GM13976 (cell line): ENCODE measurements at regions not wholly inside any gene's neighbourhood (a gene's known extent, or its start where the extent isn't known, plus 50 kb on each side); places are given as distances from the start of the nearest gene placed in this dataset.
A peak's percentile ranks its signal among the peaks of the same experiment; 100 is the strongest.

Experiments used
- DNase-seq: peaks from one replicate; pipeline ENCODE4 v3.0.0; 2012; ENCODE audit warnings: low spot score
- CTCF ChIP-seq: IDR thresholded peaks from 2 replicates; pipeline ENCODE4 v1.5.1; 2012; ENCODE audit warnings: borderline replicate concordance, mild to moderate bottlenecking; ENCODE audit not compliant: insufficient read depth; ENCODE audit errors: extremely low read depth, missing control alignments, control extremely low read depth
- in situ Hi-C: fragments of 300-500 bp; cut with MboI; formaldehyde crosslinking; loops from one replicate; pipeline ENCODE4 v1.12.0; 2022; ENCODE audit warnings: low sequenced_read_pairs, mixed read lengths, inconsistent platforms; ENCODE audit not compliant: unreplicated experiment

- DNase-seq, result peak; percentile 30
- in situ Hi-C loops, result no loop called here
Observed at GRCh38 chr2:31729442-31730092, 148.8 kb upstream of the SRD5A2 start.

GRCh38 chr2:31729065-31729439 lies 148.3 kb upstream of the SRD5A2 start:
- in situ Hi-C loops, result no loop called here
- no peak for TF ChIP-seq CTCF
- DNase-seq, result no peak

More at GRCh38 chr2:31729442-31730092, 148.8 kb upstream of the SRD5A2 start:
- TF ChIP-seq CTCF, result peak; percentile 52

DNA sequence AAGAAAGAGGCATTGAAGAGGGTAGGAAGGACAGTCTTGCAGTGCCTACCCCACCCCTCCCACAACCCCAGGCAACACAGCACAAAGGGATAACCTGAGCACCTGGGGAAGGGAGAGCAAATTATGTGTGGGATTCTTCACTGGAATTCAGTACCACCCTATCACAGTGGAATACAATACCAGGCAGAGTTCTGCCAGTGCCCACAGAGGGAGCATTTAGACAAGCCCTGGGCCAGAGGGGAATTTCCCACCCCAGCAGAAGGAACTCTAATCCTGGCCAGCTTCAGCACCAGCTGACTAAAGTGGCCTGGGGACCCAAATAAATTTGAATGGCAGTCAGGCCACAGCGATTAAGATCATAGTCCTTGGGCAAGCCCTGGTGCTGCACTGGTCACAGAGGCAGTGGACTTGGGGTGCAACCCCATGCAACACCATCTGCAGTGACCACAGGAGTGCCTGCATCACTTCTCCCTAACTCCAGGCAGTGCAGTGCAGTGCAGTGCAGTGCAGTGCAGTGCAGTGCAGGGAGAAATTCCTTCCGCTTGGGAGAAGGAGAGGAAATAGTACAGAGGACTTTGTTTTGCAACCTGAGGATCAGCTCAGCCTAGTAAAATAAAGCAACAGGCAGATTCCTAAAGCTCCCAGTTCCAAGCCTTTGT lies 147.8 kb upstream of the SRD5A2 start:
- TF ChIP-seq CTCF, result no peak
- no peak for DNase-seq
- in situ Hi-C loops, result no loop called here

- TF ChIP-seq CTCF, result no peak
- no peak for DNase-seq
- in situ Hi-C loops, result no loop called here
Observed at GRCh38 chr2:31726457-31726856, 145.7 kb upstream of the SRD5A2 start.

- no peak for DNase-seq
- in situ Hi-C loops, result no loop called here
- no peak for TF ChIP-seq CTCF
Observed at GRCh38 chr2:31725444-31725843, 144.7 kb upstream of the SRD5A2 start.

GRCh38 chr2:31711737-31712136 lies 131.0 kb upstream of the SRD5A2 start:
- TF ChIP-seq CTCF, result no peak
- DNase-seq, result no peak
- in situ Hi-C loops, result no loop called here
